Neutrophil (primary cell): ENCODE measurements at regions not wholly inside any gene's neighbourhood (a gene's known extent, or its start where the extent isn't known, plus 50 kb on each side); places are given as distances from the start of the nearest gene placed in this dataset.

Experiments used
- H3K27ac ChIP-seq: fragments of 200-600 bp; sonication (generic); 2 replicates; pipeline ENCODE4 v1.5.1; 2016; ENCODE audit warnings: mild to moderate bottlenecking, moderate library complexity
- H3K27me3 ChIP-seq: fragments of 200-600 bp; sonication (generic); 2 replicates; pipeline ENCODE4 v1.6.0; 2016; ENCODE audit warnings: mild to moderate bottlenecking
- H3K36me3 ChIP-seq: fragments of 200-600 bp; sonication (generic); 2 replicates; pipeline ENCODE4 v1.5.1; 2017
- H3K4me1 ChIP-seq, 2 experiments: fragments of 200-600 bp in 1 of 2; sonication (generic) in 1 of 2; 1 replicate in 1 of 2; 2 replicates in 1 of 2; pipeline versions ENCODE4 v1.5.1 to v1.6.1; 2013 to 2016; ENCODE audit warnings: low read depth in 1 of 2, low read length in 1 of 2, mild to moderate bottlenecking in 1 of 2, moderate library complexity in 1 of 2; ENCODE audit not compliant: control insufficient read depth in 1 of 2, insufficient read depth in 1 of 2
- H3K4me3 ChIP-seq, 2 experiments: fragments of 200-600 bp in 1 of 2; sonication (generic) in 1 of 2; 1 replicate in 1 of 2; 2 replicates in 1 of 2; pipeline ENCODE4 v1.5.1; 2013 to 2016; ENCODE audit warnings: low read depth in 1 of 2, low read length in 1 of 2, mild to moderate bottlenecking in 1 of 2, moderate library complexity in 1 of 2
- H3K9me3 ChIP-seq: fragments of 200-600 bp; sonication (generic); 2 replicates; pipeline ENCODE4 v1.5.1; 2016
- CTCF ChIP-seq: fragments of 200-600 bp; sonication (generic); IDR thresholded peaks from 2 replicates; pipeline ENCODE4 v1.5.1; 2016; ENCODE audit warnings: antibody characterized with exemption

GRCh38 chr7:68381731-68382130 lies 1216.5 kb upstream of the AUTS2 start:
- Histone ChIP-seq H3K4me1 (no peaks in the 10 kb centered on the region), H3K27ac (no peak overlapping the region), H3K9me3 (no peaks in the 10 kb centered on the region), H3K27me3 (no peaks in the 10 kb centered on the region), H3K4me3 (no peak overlapping the region), H3K36me3 (no peaks in the 10 kb centered on the region)
- no peak for TF ChIP-seq CTCF

- H3K27ac ChIP-seq: no peak overlapping the region
- H3K4me3 ChIP-seq: no peak overlapping the region
- no peaks in the 10 kb centered on the region for H3K36me3 ChIP-seq
- no peaks in the 10 kb centered on the region for H3K4me1 ChIP-seq
- H3K9me3 ChIP-seq: no peaks in the 10 kb centered on the region
- TF ChIP-seq CTCF: no peak
- H3K27me3 ChIP-seq: no peaks in the 10 kb centered on the region
These were observed 1213.7 kb upstream of the AUTS2 start for GRCh38 chr7:68384581-68384980.

- H3K4me1 ChIP-seq: no peaks in the 10 kb centered on the region
- TF ChIP-seq CTCF: no peak
- no peak overlapping the region for H3K27ac ChIP-seq
- H3K27me3 ChIP-seq: no peaks in the 10 kb centered on the region
- no peaks in the 10 kb centered on the region for H3K9me3 ChIP-seq
- no peak overlapping the region for H3K4me3 ChIP-seq
- no peaks in the 10 kb centered on the region for H3K36me3 ChIP-seq
These were observed 1205.2 kb upstream of the AUTS2 start for GRCh38 chr7:68393051-68393450.

GRCh38 chr7:68394131-68394530 lies 1204.1 kb upstream of the AUTS2 start:
- H3K27ac ChIP-seq: no peak overlapping the region
- no peaks in the 10 kb centered on the region for H3K36me3 ChIP-seq
- H3K4me1 ChIP-seq: no peaks in the 10 kb centered on the region
- no peak overlapping the region for H3K4me3 ChIP-seq
- no peaks in the 10 kb centered on the region for H3K9me3 ChIP-seq
- TF ChIP-seq CTCF: no peak
- H3K27me3 ChIP-seq: no peaks in the 10 kb centered on the region

- no peaks in the 10 kb centered on the region for H3K27me3 ChIP-seq
- no peak overlapping the region for H3K4me3 ChIP-seq
- no peak for TF ChIP-seq CTCF
- no peak overlapping the region for H3K27ac ChIP-seq
- H3K4me1 ChIP-seq: no peaks in the 10 kb centered on the region
- H3K9me3 ChIP-seq: no peaks in the 10 kb centered on the region
- H3K36me3 ChIP-seq: no peaks in the 10 kb centered on the region
These were observed 1198.2 kb upstream of the AUTS2 start for GRCh38 chr7:68399991-68400590.

GRCh38 chr7:68400783-68401182 lies 1197.5 kb upstream of the AUTS2 start:
- Histone ChIP-seq H3K27me3 (no peaks in the 10 kb centered on the region), H3K4me1 (no peaks in the 10 kb centered on the region)
- no peak for TF ChIP-seq CTCF

More at GRCh38 chr7:68400783-68401182, 1197.5 kb upstream of the AUTS2 start:
- Histone ChIP-seq H3K4me3 (no peak overlapping the region), H3K27ac (no peak overlapping the region), H3K36me3 (no peaks in the 10 kb centered on the region), H3K9me3 (no peaks in the 10 kb centered on the region)
